ENCODE measurements at regions not wholly inside any gene's neighbourhood (a gene's known extent, or its start where the extent isn't known, plus 50 kb on each side); places are given as distances from the start of the nearest gene placed in this dataset.

DNA sequence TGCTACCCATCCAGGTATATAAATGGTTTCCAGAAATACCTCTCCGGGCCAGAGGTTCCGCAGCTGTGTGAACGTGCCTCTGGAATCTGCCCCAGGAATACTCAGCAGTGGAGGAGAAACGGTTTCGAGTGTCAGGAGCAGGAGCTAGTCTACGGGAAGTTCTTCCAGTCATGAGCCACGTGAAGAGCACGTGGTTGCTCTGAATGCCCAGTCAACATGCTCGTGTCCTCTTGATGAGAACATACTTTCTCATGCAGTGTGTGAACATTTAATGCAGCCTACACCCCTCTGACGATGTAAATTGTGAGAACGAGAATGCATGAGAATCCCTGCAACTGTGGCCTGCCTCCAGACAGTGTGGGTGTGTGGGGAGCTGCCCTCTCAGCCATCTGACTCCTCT, 277.0 kb upstream of the SHH start:
- no peaks in the 10 kb centered on the region for H3K4me1 ChIP-seq
- intact Hi-C loops (cut with DNase I; ENCODE audit: low total_unique reads): no loop called here
- peaks cover 0 to 5% (median 0%) of the 10 kb centered on the region in 7 donors for H3K27me3 ChIP-seq (replicated peaks in 1 of 7)
- 85 to 90% (median 87%) methylated on average over 11 of the region's 11 CpGs for WGBS, 5 donors
- H3K4me3 ChIP-seq: no peak overlapping the region
- H3K36me3 ChIP-seq: no peaks in the 10 kb centered on the region
- TF ChIP-seq, protein P1, sequence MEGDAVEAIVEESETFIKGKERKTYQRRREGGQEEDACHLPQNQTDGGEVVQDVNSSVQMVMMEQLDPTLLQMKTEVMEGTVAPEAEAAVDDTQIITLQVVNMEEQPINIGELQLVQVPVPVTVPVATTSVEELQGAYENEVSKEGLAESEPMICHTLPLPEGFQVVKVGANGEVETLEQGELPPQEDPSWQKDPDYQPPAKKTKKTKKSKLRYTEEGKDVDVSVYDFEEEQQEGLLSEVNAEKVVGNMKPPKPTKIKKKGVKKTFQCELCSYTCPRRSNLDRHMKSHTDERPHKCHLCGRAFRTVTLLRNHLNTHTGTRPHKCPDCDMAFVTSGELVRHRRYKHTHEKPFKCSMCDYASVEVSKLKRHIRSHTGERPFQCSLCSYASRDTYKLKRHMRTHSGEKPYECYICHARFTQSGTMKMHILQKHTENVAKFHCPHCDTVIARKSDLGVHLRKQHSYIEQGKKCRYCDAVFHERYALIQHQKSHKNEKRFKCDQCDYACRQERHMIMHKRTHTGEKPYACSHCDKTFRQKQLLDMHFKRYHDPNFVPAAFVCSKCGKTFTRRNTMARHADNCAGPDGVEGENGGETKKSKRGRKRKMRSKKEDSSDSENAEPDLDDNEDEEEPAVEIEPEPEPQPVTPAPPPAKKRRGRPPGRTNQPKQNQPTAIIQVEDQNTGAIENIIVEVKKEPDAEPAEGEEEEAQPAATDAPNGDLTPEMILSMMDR (IDR thresholded peaks at IDR 0.05 in 8 of 11, conservative IDR thresholded peaks at IDR 0.05 in 3 of 11): no peak
- DNase-seq: no peak
- H3K9me3 ChIP-seq: no peaks in the 10 kb centered on the region
- no peak overlapping the region for H3K27ac ChIP-seq

DNA sequence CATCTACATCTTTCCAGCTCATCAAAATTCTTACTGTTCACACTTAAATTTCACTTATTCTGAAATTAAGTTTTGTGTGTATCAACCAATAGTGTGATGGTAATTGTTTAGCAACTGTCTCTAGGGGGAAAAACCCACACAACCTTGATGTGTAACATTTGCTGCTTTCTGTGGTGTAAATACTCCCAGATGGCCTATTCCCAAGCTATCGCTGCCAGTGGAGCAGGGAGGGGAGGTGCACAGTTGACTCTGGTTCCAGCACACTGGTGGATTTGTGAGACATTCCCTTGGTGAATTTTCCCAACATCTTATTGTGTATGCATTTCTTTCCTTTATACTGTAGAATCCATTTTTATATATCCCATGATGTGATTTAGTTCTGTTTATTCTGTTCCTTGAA, 275.9 kb upstream of the SHH start:
- TF ChIP-seq POLR2AphosphoS5 (IDR thresholded peaks at IDR 0.05): no peak
- TF ChIP-seq, protein P1 (IDR thresholded peaks at IDR 0.05 in 8 of 11, conservative IDR thresholded peaks at IDR 0.05 in 3 of 11): no peak
- no peak for TF ChIP-seq POLR2A (IDR thresholded peaks at IDR 0.05)

DNA sequence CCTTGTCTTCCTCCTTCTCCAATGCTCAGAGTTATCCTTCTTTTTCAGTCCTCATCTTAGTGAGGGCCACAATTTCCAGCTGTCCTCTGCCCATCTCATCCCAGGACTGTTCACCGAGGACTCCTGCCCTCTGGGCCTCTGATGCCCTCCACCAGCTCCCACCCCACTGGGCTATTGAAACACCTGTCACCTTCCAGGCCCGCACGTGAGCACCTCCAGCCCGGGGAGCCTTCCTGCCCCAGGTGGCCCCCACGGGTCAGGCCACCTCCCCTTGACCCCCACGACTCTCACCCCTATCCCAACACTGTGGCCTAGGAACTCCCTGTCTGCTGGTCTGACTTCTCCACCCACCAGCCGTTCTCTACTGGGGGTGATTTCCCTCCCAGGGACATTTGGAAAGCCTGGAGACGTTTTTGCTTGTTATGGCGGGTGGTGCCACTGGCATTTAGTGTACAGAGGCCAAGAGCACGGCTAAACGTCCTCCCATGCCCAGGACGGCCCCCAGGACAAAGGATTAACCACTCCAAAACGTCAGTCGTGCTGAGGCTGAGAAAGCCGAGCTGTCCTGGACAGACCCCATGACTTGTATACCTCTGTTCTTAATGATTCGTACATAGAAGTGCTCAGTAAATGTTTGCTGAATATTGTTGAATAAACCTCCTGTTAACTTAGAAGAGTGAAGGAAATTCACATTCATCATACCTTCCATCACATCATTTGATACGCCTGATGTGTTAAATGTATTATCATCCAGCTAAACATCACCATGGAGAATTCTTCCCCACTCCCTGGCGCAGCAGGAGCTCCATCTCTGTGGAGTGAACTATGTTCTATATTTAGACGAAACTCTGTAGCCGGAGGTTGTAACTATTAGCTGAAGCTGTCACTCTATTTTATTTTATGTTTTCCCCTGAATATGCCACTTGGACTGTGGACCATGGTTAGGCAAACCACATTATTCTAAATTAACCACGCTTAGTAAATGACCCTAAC, 270.1 kb upstream of the SHH start:
- H3K9me3 ChIP-seq: no peaks in the 10 kb centered on the region
- intact Hi-C loops (cut with DNase I; ENCODE audit: low total_unique reads): no loop called here
- no peak overlapping the region for H3K27ac ChIP-seq
- no peak overlapping the region for H3K4me3 ChIP-seq
- 61 to 69% (median 61%) methylated on average over 21 of the region's 21 CpGs for WGBS, 5 donors
- H3K4me1 ChIP-seq: no peaks in the 10 kb centered on the region
- no peaks in the 10 kb centered on the region for H3K27me3 ChIP-seq (replicated peaks in 1 of 7)
- peak; percentile 59 for DNase-seq
- no peaks in the 10 kb centered on the region for H3K36me3 ChIP-seq
- TF ChIP-seq POLR2AphosphoS5 (IDR thresholded peaks at IDR 0.05) (no peak), POLR2A (IDR thresholded peaks at IDR 0.05) (no peak)
- TF ChIP-seq, protein P1 (IDR thresholded peaks at IDR 0.05 in 8 of 11, conservative IDR thresholded peaks at IDR 0.05 in 3 of 11): no peak

More for the DNA sequence above, 275.9 kb upstream of the SHH start:
- Histone ChIP-seq H3K36me3 (no peaks in the 10 kb centered on the region), H3K4me1 (no peaks in the 10 kb centered on the region), H3K9me3 (no peaks in the 10 kb centered on the region), H3K4me3 (no peak overlapping the region), H3K27ac (no peak overlapping the region), H3K27me3 (replicated peaks in 1 of 7) (no peaks in the 10 kb centered on the region)
- no peak for DNase-seq
- intact Hi-C loops (cut with DNase I; ENCODE audit: low total_unique reads): no loop called here
- 79 to 90% (median 84%) methylated on average over 1 of the region's 1 CpG for WGBS, 5 donors

DNA sequence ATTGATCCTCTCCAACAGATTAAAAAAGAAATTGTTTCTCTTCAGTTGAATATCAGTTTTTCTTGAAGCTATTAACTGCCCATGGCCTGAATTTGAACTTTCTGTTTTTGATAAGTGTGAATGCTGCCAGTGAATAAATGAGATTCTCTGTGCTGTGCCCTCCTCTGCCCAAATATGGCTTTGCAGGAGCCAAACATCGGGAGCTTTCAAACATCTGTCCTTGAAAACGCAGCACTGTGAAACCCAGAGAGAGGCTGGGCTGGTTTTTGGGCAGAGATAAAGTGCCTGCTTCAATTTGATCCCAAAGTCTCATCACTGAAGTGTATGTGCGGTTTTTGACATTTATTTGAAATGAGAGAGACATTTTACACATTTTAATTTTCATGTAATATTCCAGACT, 268.3 kb upstream of the SHH start:
- no peaks in the 10 kb centered on the region for H3K36me3 ChIP-seq
- intact Hi-C loops (cut with DNase I; ENCODE audit: low total_unique reads): no loop called here
- no peaks in the 10 kb centered on the region for H3K4me1 ChIP-seq
- no peaks in the 10 kb centered on the region for H3K27me3 ChIP-seq (replicated peaks in 1 of 7)
- no peak for DNase-seq
- no peaks in the 10 kb centered on the region for H3K9me3 ChIP-seq
- H3K27ac ChIP-seq: no peak overlapping the region
- 43 to 57% (median 55%) methylated on average over 3 of the region's 3 CpGs for WGBS, 5 donors
- no peak overlapping the region for H3K4me3 ChIP-seq
- TF ChIP-seq POLR2AphosphoS5 (IDR thresholded peaks at IDR 0.05): no peak
- no peak for TF ChIP-seq POLR2A (IDR thresholded peaks at IDR 0.05)
- TF ChIP-seq, protein P1 (IDR thresholded peaks at IDR 0.05 in 8 of 11, conservative IDR thresholded peaks at IDR 0.05 in 3 of 11): no peak
